PFSK-1 (cell line): ENCODE measurements at regions not wholly inside any gene's neighbourhood (a gene's known extent, or its start where the extent isn't known, plus 50 kb on each side); places are given as distances from the start of the nearest gene placed in this dataset.

ENCODE experiments used
- FOXP2 ChIP-seq: optimal IDR thresholded peaks from 2 replicates; pipeline ENCODE3; 2011; ENCODE audit warnings: borderline replicate concordance, control low read depth, inconsistent platforms; ENCODE audit not compliant: insufficient read depth; ENCODE audit errors: extremely low read length, extremely low read depth
- POLR2AphosphoS5 ChIP-seq: IDR thresholded peaks from 2 replicates; pipeline ENCODE4 v1.6.1; 2012; ENCODE audit warnings: low read depth, mild to moderate bottlenecking, control low read depth, low read length, moderate library complexity
- SIN3A ChIP-seq: IDR thresholded peaks from 2 replicates; pipeline ENCODE4 v1.6.1; 2012; ENCODE audit warnings: mild to moderate bottlenecking, low read length, moderate library complexity, borderline replicate concordance; ENCODE audit not compliant: insufficient read depth
- TAF1 ChIP-seq: IDR thresholded peaks from 2 replicates; pipeline ENCODE4 v1.6.1; 2012; ENCODE audit warnings: low read length, control low read depth, borderline replicate concordance; ENCODE audit not compliant: insufficient read depth
- TF ChIP-seq, protein P1 (sequence below), 2 experiments: IDR thresholded peaks; 2 replicates each; pipeline versions ENCODE4 v1.6.1 to v1.8.0; 2011 to 2012; ENCODE audit warnings: low read depth in 2 of 2, low read length in 2 of 2, control low read depth in 1 of 2, inconsistent platforms in 1 of 2, mild to moderate bottlenecking in 1 of 2, moderate library complexity in 1 of 2; ENCODE audit not compliant: insufficient read depth in 1 of 2

DNA sequence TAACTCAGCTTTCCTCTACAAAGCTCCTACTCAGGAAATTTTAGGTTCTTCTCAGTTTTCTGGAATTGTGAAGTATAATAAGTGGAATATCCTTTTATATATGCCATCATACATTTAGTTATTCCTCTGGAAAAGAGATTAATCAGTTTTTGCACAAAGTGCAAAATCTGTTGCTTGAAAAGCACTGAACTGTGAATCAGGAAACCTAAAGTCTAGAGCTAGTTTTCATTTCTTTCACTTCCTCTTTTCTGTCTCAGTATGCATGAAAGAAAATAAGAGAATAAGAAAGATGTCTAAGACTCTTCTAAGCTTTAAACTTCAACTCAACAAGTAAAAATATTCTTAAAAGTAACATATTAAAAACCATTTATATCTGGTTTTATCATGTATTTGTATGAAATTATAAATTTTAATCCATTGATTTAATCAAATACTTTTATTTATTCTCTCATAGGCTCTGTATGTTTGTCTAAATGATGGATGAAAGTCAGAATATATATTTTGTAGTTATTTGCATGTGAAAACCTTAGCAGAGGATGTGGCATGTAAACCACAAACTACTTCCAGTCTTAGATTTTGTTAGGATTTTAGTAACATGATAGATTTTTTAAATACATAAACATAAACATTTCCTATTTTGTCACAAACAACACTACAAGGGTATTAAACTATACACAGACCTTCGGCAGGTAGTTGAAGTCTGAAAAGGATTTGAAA lies 1073.0 kb downstream of the XPNPEP1 start:
- no peak for TF ChIP-seq POLR2AphosphoS5
- TF ChIP-seq TAF1, result no peak
- no peak for TF ChIP-seq SIN3A
- TF ChIP-seq, protein P1, sequence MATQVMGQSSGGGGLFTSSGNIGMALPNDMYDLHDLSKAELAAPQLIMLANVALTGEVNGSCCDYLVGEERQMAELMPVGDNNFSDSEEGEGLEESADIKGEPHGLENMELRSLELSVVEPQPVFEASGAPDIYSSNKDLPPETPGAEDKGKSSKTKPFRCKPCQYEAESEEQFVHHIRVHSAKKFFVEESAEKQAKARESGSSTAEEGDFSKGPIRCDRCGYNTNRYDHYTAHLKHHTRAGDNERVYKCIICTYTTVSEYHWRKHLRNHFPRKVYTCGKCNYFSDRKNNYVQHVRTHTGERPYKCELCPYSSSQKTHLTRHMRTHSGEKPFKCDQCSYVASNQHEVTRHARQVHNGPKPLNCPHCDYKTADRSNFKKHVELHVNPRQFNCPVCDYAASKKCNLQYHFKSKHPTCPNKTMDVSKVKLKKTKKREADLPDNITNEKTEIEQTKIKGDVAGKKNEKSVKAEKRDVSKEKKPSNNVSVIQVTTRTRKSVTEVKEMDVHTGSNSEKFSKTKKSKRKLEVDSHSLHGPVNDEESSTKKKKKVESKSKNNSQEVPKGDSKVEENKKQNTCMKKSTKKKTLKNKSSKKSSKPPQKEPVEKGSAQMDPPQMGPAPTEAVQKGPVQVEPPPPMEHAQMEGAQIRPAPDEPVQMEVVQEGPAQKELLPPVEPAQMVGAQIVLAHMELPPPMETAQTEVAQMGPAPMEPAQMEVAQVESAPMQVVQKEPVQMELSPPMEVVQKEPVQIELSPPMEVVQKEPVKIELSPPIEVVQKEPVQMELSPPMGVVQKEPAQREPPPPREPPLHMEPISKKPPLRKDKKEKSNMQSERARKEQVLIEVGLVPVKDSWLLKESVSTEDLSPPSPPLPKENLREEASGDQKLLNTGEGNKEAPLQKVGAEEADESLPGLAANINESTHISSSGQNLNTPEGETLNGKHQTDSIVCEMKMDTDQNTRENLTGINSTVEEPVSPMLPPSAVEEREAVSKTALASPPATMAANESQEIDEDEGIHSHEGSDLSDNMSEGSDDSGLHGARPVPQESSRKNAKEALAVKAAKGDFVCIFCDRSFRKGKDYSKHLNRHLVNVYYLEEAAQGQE (IDR thresholded peaks at IDR 0.05; ENCODE audit: insufficient read depth in 1 of 2, low read depth in 2 of 2, low read length in 2 of 2), result no peak
- TF ChIP-seq FOXP2, result no peak

DNA sequence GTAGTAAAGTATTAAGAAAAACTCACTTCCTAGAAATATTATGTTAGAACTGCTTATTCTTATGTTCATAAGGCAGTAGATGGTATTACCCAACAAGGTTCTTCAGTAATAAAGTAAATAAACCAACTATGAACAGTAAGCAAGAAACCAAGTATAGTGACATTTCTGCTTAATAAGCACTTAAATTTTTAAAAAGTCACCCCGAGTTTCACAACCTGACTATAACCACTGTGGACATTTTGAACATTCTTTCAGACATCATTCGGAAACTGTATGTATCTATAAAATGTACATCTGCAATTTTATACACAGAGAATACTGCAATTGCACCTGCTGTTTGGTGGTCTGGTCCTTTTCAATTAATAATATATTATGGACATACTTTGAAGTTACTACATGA lies 1073.6 kb downstream of the XPNPEP1 start:
- TF ChIP-seq, protein P1 (IDR thresholded peaks at IDR 0.05; ENCODE audit: insufficient read depth in 1 of 2, low read depth in 2 of 2, low read length in 2 of 2), result no peak
- TF ChIP-seq TAF1 (no peak), POLR2AphosphoS5 (no peak), SIN3A (no peak), FOXP2 (no peak)

DNA sequence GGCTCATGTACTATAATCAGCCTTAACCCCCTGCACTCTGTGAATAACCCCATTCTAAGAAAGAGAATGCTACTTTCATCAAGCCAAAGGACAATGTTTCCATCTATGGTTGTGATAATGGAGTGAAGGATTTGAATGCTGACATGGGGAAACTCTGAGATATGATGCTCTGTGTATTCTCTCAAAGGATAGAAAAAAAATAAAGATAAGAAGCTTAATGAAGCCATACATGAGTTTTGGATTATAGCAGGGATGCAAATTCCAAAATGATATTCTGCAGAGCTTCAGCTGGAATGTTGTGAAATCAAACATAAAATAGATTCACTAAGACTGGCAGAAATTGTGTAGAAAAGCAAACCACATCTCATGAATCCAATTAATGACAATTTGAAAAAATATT lies 1074.1 kb downstream of the XPNPEP1 start:
- no peak for TF ChIP-seq SIN3A
- no peak for TF ChIP-seq FOXP2
- TF ChIP-seq POLR2AphosphoS5, result no peak
- no peak for TF ChIP-seq TAF1

DNA sequence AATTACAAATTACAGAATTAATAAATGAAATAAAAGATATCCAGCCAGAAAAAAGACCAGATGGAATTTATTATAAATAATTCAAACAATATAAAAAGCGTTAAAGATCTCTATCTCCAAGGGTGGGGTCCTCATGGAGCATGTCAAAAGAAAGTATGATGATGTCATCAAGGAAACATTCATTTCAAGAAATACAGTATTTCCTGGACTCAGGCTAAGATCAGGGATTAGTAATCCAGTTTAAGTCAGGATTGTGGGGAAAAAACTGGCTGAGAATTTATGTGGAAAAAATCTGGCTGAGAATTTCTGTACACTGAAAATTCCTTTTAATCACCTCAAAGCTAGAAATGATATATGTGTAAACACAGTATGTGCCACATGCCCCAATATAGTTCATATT lies 1075.3 kb downstream of the XPNPEP1 start:
- no peak for TF ChIP-seq POLR2AphosphoS5
- TF ChIP-seq TAF1, result no peak
- no peak for TF ChIP-seq SIN3A
- TF ChIP-seq, protein P1 (IDR thresholded peaks at IDR 0.05; ENCODE audit: insufficient read depth in 1 of 2, low read depth in 2 of 2, low read length in 2 of 2), result no peak
- TF ChIP-seq FOXP2, result no peak

DNA sequence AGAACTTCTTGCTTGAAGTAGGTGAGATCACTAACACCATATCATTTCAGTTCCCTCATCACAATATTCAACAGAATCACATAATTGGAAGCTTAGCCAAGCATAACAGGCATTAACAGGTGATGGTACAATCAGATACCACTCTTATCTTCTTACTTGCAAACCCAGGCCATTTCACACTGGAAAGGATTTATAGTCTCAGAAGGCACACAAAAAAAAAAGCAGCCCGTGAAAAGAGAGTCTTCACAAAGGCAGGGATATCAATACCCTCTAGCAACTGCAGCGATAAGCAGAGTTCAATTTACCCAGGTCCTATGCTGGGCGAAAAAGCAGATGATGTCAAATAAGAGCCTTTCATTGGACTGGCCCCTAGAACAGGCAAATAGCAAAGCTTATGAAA lies 1082.4 kb downstream of the XPNPEP1 start:
- TF ChIP-seq TAF1 (no peak), FOXP2 (no peak), POLR2AphosphoS5 (no peak), SIN3A (no peak)
- TF ChIP-seq, protein P1 (IDR thresholded peaks at IDR 0.05; ENCODE audit: insufficient read depth in 1 of 2, low read depth in 2 of 2, low read length in 2 of 2), result no peak
